ENCODE measurements at regions not wholly inside any gene's neighbourhood (a gene's known extent, or its start where the extent isn't known, plus 50 kb on each side); places are given as distances from the start of the nearest gene placed in this dataset.

DNA sequence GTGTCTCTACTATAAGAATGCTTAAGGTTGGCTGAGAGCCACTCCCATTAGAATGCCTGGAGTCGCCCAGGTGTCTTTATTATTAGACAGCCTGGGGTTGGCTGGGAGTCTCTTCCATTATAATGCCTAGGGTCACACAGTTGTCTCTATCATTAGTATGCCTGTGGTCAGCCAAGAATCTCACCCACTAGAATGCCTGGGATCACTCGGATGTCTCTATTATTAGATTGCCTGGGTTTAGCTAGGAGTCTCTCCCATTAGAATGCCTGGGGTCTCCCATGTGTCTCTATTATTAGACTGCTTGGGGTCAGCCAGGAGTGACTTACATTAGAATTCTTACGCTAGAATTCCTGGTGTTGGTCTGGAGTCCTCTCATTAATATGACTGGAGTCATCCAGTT is 2255.3 kb downstream of the TP53TG3F start:
- no peak for DNase-seq (ENCODE audit: low read depth)
- H3K4me3 ChIP-seq (ENCODE audit: control insufficient read depth, low read depth, low read length), result no peak overlapping the region
- TF ChIP-seq, protein P1, sequence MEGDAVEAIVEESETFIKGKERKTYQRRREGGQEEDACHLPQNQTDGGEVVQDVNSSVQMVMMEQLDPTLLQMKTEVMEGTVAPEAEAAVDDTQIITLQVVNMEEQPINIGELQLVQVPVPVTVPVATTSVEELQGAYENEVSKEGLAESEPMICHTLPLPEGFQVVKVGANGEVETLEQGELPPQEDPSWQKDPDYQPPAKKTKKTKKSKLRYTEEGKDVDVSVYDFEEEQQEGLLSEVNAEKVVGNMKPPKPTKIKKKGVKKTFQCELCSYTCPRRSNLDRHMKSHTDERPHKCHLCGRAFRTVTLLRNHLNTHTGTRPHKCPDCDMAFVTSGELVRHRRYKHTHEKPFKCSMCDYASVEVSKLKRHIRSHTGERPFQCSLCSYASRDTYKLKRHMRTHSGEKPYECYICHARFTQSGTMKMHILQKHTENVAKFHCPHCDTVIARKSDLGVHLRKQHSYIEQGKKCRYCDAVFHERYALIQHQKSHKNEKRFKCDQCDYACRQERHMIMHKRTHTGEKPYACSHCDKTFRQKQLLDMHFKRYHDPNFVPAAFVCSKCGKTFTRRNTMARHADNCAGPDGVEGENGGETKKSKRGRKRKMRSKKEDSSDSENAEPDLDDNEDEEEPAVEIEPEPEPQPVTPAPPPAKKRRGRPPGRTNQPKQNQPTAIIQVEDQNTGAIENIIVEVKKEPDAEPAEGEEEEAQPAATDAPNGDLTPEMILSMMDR (conservative IDR thresholded peaks at IDR 0.05; ENCODE audit: control insufficient read depth, insufficient read depth, low read depth, low read length), result no peak

DNA sequence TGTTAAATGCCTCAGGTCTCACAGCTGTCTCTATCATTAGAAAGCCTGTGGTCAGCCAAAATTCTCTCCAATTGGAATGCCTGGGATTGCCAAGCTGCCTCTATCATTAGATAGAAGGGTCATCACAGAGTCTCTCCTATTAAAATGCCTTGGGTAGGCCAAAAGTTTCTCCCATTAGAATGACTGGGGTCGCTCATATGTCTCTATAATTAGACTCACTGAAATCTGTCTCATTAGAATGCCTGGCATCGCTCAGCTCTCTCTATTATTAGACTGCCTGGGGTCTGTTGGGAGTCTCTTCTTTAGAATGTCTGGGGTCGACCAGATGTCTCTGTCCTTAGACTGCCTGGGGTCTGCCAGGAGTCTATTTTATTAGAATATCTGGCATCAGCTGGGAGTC is 2265.1 kb downstream of the TP53TG3F start:
- no peak for DNase-seq (ENCODE audit: low read depth)
- H3K4me3 ChIP-seq (ENCODE audit: control insufficient read depth, low read depth, low read length), result no peak overlapping the region
- TF ChIP-seq, protein P1 (conservative IDR thresholded peaks at IDR 0.05; ENCODE audit: control insufficient read depth, insufficient read depth, low read depth, low read length), result no peak

DNA sequence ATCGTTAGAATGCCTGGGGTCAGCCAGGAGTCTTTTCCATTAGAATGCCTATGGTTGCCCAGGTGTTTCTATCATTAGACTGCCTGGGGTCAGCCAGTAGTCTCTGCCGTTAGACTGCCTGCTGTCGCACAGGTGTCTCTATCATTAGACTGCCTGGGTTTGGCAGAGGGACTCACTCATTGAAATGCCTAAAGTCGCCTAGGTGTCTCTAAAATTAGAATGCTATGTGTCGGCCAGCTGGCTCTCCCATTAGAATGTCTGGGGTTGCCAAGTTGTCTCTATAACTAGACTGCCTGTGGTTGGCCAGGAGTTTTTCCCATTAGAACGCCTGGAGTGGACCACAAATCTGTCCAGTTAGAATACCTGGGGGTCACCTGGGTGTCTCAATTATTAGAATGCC is 2266.5 kb downstream of the TP53TG3F start:
- DNase-seq (ENCODE audit: low read depth), result no peak
- TF ChIP-seq, protein P1 (conservative IDR thresholded peaks at IDR 0.05; ENCODE audit: control insufficient read depth, insufficient read depth, low read depth, low read length), result no peak
- H3K4me3 ChIP-seq (ENCODE audit: control insufficient read depth, low read depth, low read length), result no peak overlapping the region

DNA sequence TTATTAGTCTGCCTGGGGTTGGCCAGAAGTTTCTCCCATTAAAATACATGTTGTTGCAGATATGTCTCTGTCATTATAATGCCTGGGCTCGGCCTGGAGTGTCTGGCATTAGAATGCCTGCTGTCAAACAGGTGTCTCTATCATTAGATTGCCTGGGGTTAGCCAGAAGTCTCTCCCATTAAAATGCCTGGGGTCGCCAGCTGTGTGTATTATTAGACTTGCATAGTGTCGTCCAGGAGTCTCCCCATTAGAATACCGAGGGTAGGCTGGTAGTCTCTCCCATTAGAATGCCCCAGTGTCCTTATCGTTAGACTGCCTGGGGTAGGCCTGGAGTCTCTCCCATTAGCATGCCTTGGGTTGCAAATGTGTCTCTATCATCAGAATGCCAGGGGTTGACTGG is 2270.8 kb downstream of the TP53TG3F start:
- no peak overlapping the region for H3K4me3 ChIP-seq (ENCODE audit: control insufficient read depth, low read depth, low read length)
- DNase-seq (ENCODE audit: low read depth), result no peak
- TF ChIP-seq, protein P1 (conservative IDR thresholded peaks at IDR 0.05; ENCODE audit: control insufficient read depth, insufficient read depth, low read depth, low read length), result no peak

DNA sequence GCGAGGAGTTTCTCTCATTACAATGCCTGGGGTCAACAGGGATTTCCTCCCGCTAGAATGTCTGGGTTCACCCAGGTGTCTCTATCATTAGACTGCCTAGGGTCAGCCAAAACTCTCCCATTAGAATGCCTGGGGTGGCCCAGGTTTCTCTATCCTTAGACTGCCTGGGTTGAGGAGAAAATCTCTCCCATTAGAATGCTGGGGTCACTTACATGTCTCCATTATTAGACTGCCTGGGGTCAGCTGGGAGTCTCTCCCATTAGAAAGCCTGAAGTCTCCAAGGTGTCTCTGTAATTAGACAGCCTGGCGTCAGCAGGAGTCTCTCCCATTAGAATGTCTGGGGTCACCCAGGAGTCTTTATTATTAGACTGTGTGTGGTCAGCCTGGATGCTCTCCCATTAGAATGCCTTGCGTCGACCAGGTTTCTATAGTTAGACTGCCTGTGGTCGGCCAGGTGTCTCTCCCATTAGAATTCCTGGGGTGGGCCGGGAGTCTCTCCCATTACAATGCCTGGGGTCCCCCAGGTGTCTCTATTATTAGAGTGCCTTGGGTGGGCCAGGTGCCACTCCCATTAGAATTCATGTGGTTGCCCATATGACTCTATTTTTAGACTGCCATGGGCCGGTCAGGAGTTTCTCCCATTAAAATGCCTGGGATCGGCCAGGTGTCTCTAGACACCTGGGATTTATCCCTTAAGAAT is 2272.1 kb downstream of the TP53TG3F start:
- no peak for DNase-seq (ENCODE audit: low read depth)
- TF ChIP-seq, protein P1 (conservative IDR thresholded peaks at IDR 0.05; ENCODE audit: control insufficient read depth, insufficient read depth, low read depth, low read length), result no peak
- no peak overlapping the region for H3K4me3 ChIP-seq (ENCODE audit: control insufficient read depth, low read depth, low read length)

DNA sequence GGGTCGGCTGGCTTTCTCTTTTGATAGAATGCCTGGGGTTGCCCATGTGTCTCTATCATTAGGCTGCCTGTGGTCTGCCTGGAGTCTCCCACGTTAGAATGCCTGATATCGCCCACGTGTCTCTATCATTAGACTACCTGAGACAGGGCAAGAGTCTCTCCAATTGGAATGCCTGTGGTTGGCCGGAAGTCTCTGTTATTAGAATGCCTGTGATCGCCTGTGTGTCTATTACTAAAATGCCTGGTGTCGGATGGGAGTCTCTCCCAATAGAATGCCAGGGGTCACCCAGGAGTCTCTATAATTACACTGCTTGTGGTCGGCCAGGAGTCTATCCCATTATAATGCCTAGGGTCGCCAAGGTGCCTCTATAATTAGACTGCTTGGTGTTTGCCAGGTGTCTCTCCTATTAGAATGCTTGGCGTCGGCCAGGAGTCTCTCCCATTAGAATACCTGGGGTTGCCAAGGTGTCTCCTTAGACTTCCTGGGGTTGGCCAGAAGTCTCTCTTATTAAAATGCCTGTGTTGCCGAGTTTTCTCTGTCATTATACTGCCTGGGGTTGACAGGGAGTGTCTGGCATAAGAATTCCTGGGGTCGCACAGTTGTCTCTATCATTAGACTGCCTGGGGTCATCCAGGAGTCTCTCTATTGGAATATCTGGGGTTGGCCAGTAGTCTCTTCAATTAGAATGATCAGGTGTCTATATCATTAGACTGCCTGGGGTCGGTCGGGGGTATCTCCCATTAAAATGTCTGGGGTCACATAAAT is 2272.8 kb downstream of the TP53TG3F start:
- DNase-seq (ENCODE audit: low read depth), result no peak

More for the DNA sequence above, 2272.8 kb downstream of the TP53TG3F start:
- TF ChIP-seq, protein P1 (conservative IDR thresholded peaks at IDR 0.05; ENCODE audit: control insufficient read depth, insufficient read depth, low read depth, low read length), result no peak
- H3K4me3 ChIP-seq (ENCODE audit: control insufficient read depth, low read depth, low read length), result no peak overlapping the region

All from fibroblast of mammary gland (primary cell).